ENCODE measurements at regions not wholly inside any gene's neighbourhood (a gene's known extent, or its start where the extent isn't known, plus 50 kb on each side); places are given as distances from the start of the nearest gene placed in this dataset.

- DNase-seq (ENCODE audit: low read depth in 2 of 2), result peak in 1 of 2 experiments; percentile 29
Observed at GRCh38 chr2:195498176-195498575, 158.8 kb upstream of the SLC39A10 start.

DNA sequence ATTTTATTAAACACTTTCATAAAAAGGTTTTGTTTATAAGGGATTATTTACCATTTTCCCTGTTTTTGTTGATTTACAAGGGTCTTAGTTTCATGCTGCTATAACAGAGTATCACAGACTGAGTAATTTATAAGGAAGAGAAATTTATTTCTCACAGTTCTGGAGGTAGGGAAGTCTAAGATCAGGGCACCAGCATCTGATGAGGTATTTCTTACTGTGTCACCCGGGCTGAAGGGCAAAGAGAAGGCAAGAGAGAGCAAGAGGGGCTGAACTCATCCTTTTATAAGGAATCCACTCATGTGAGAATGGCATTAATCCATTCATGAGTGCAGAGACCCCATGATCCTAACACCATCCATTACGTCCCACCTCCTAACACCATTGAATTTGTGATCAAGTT, 160.0 kb upstream of the SLC39A10 start:
- DNase-seq (ENCODE audit: low read depth in 2 of 2), result no peak

GRCh38 chr2:195495966-195496365, 161.1 kb upstream of the SLC39A10 start:
- no peak for DNase-seq (ENCODE audit: low read depth in 2 of 2)

GRCh38 chr2:195495351-195495750, 161.7 kb upstream of the SLC39A10 start:
- no peak for DNase-seq (ENCODE audit: low read depth in 2 of 2)

- no peak for DNase-seq (ENCODE audit: low read depth in 2 of 2)
Observed at GRCh38 chr2:195494451-195494850, 162.6 kb upstream of the SLC39A10 start.

- DNase-seq (ENCODE audit: low read depth in 2 of 2), result no peak
Observed at GRCh38 chr2:195493416-195493815, 163.6 kb upstream of the SLC39A10 start.

- no peak for DNase-seq (ENCODE audit: low read depth in 2 of 2)
Observed at GRCh38 chr2:195490319-195490718, 166.7 kb upstream of the SLC39A10 start.

DNA sequence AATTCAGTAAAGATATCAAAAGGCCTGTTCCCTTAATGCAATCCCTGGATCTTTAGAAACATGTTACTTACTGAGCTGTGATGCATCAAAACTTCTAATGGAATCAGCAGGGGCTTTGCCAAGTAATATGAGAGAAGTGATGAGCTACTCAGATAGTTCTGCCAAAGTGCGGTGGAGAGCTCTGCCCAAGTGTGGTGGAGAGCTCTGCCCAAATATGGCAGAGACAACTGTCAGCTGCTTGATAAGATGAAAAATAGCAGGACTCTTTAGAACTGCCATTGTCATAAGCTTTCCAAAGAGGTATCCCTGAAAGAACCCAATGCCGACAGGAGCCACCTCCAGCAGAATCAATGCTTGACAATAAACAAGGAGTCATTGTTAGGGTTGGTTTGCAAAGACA, 167.9 kb upstream of the SLC39A10 start:
- no peak for DNase-seq (ENCODE audit: low read depth in 2 of 2)

- no peak for DNase-seq (ENCODE audit: low read depth in 2 of 2)
Observed at GRCh38 chr2:195488567-195488966, 168.5 kb upstream of the SLC39A10 start.

DNA sequence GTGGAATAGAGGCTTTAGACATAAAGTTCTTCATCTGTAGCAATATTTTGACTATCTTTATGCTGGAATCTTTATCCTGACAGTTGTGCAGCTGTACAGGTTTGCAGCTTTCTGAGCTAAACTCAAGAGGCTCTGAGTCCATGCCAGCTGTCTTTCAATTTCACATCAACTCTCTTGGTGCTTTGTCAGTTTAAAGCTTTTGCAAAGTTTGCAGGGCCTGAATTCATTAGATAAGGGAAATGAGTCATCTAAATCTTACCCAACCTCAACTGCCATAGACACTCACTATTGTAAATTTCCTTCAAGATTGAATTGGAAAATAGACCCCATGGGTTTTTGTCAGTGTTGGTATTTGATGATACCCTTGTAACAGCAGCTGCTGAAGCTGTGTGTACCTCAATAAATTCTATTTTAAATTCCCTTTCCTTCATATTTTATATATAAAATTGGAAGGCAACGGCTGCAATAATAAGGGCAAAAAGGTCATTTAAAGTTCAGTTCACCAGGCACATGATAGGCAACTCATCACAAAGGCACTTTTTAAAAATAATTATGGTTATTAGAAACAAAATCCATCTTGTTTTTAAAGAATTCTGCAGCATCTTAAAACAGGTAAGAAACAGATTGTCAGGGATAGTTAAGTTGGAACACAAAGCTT, 169.9 kb upstream of the SLC39A10 start:
- DNase-seq (ENCODE audit: low read depth in 2 of 2), result no peak

- DNase-seq (ENCODE audit: low read depth in 2 of 2), result no peak
Observed at GRCh38 chr2:195486520-195486919, 170.5 kb upstream of the SLC39A10 start.

DNA sequence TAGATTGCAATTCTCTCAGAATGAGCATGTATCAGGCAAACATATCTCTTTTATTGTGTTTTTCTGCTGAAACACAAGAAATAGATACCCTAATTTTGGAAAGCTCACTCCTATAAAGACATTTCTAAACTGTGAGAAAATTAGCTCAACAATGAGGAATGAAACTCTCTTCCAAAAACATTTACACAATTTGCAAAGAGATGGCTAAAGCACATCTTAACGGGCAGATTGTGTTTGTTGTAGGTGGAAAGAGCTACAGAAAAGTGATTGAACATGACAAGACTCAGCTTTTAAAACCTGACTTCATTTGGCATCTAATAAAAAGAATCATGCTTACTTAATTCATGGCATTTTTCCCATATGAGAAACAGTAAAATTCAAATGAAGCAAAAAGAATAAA, 175.0 kb upstream of the SLC39A10 start:
- no peak for DNase-seq (ENCODE audit: low read depth in 2 of 2)

DNA sequence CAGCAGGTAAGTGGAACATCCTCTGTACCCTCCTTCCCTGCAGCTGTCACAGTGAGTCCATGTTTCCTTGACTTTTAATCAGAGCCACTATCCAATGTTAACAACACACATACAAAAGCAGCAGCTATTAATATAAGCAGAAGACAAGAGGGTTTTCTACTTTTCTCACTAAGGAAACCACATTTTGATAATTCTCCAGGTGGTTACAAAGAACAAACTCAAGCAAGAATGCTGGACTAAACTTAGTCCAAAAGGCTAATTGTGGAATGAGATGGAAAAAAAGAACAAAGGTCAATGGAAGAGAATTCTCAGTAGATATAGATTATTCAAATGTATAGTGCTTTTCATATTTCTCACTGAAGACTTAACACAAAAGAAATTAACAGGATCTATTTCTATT, 176.9 kb upstream of the SLC39A10 start:
- DNase-seq (ENCODE audit: low read depth in 2 of 2), result no peak

GRCh38 chr2:195479407-195479806, 177.6 kb upstream of the SLC39A10 start:
- DNase-seq (ENCODE audit: low read depth in 2 of 2), result no peak

DNA sequence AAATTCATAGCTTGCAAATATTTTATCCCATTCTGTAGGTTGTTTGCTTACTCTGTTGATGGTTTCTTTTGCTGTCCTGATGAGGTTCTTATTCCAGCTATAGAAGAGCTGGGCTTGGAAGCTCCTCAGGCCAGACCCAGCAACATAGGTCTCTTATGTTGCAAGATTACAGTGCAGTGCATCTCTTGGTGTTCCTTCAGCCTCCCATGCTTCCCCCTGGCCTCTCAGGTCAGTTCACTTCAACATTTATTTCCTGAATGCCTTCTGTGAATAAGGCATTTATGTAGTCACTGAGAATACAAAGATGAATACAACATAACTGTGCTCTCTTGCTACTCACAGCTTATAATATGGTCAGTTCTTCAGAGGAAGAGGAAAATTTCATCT, 179.0 kb upstream of the SLC39A10 start:
- no peak for DNase-seq (ENCODE audit: low read depth in 2 of 2)

GRCh38 chr2:195477248-195477995, 179.6 kb upstream of the SLC39A10 start:
- DNase-seq (ENCODE audit: low read depth in 2 of 2), result no peak

- no peak for DNase-seq (ENCODE audit: low read depth in 2 of 2)
Observed at GRCh38 chr2:195475336-195475735, 181.7 kb upstream of the SLC39A10 start.

- no peak for DNase-seq (ENCODE audit: low read depth in 2 of 2)
Observed at GRCh38 chr2:195473862-195474261, 183.2 kb upstream of the SLC39A10 start.

GRCh38 chr2:195472501-195473234, 184.4 kb upstream of the SLC39A10 start:
- no peak for DNase-seq (ENCODE audit: low read depth in 2 of 2)

DNA sequence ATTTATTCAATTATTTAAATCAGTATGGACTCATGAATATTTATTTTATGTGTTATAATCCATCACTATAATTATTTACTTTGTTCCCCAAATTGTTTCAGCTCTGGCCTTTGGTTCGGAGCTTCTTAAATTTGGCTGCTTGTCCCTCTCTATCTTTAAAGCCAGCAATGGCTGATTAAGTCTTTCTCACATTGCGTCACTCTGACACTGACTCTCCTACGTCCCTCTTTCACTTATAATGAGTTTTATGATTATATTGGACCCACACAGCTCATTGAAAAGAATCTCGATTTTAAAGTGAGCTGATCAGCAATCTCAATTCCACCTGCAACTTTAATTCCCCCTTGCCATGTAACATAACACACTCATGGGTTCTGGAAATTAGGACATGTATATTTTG, 185.2 kb upstream of the SLC39A10 start:
- no peak for DNase-seq (ENCODE audit: low read depth in 2 of 2)

GRCh38 chr2:195471163-195471562, 185.9 kb upstream of the SLC39A10 start:
- no peak for DNase-seq (ENCODE audit: low read depth in 2 of 2)

DNA sequence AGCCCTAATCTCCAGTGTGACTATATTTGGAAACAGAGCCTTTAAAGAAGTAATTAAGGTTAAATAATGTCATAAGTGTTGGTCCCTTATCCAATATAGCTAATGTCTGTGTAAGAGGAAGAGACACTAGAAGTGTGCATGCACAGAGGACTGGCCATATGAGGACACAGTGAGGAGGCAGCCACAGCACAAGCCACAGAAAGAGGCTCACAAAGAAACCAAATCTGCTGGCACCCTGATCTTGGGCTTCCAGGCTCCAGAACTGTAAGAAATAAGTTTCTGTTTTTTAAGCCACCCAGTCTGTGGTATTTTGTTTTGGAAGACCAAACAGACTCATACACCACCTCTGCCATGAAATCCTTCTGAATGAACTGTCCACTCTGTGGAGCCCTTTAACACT, 186.4 kb upstream of the SLC39A10 start:
- DNase-seq (ENCODE audit: low read depth in 2 of 2), result no peak

- DNase-seq (ENCODE audit: low read depth in 2 of 2), result no peak
Observed at GRCh38 chr2:195468771-195469170, 188.3 kb upstream of the SLC39A10 start.
